CD4-positive, CD25-positive, alpha-beta regulatory T cell (primary cell): ENCODE measurements at regions not wholly inside any gene's neighbourhood (a gene's known extent, or its start where the extent isn't known, plus 50 kb on each side); places are given as distances from the start of the nearest gene placed in this dataset.
A peak's percentile ranks its signal among the peaks of the same experiment; 100 is the strongest.
"Not testable (repeated sequence)": the region's sequence is repeated elsewhere in the genome, so short reads cannot be mapped to it uniquely, and the experiment has no call there.

Experiments
- ATAC-seq, 2 donors: fragments of 150-1000 bp; cut with Tn5 transposase; one replicate each; pipeline ENCODE4 v1.10.0; 2021; ENCODE audit warnings: low read depth in 2 of 2, moderate number of reproducible peaks in 2 of 2, moderate library complexity in 1 of 2
- DNase-seq, 3 donors: peaks; one replicate each; pipeline versions ENCODE4 v3.0.0 to v3.0.0-alpha.2; 2012 to 2022; ENCODE audit warnings: mixed read lengths in 1 of 3
- H3K27ac ChIP-seq: one replicate; pipeline ENCODE4 v1.7.0; 2013; ENCODE audit warnings: mild to moderate bottlenecking, low read length; ENCODE audit not compliant: insufficient read depth, poor library complexity, severe bottlenecking
- H3K27me3 ChIP-seq: one replicate; pipeline ENCODE4 v1.7.0; 2013; ENCODE audit warnings: low read length; ENCODE audit not compliant: control insufficient read depth, insufficient read depth
- H3K36me3 ChIP-seq: one replicate; pipeline ENCODE4 v1.7.0; 2013; ENCODE audit warnings: mild to moderate bottlenecking, low read length, moderate library complexity; ENCODE audit not compliant: control insufficient read depth, insufficient read depth
- H3K4me1 ChIP-seq: 2 replicates; pipeline ENCODE4 v1.7.0; 2013; ENCODE audit warnings: mild to moderate bottlenecking, low read length; ENCODE audit not compliant: insufficient read depth, control insufficient read depth, poor library complexity, severe bottlenecking
- H3K4me3 ChIP-seq: one replicate; pipeline ENCODE4 v1.7.0; 2013; ENCODE audit warnings: low read depth, mild to moderate bottlenecking, low read length, moderate library complexity
- H3K9me3 ChIP-seq, 2 experiments: 1 replicate in 1 of 2; 2 replicates in 1 of 2; pipeline ENCODE4 v1.7.0; 2013; ENCODE audit warnings: low read length in 2 of 2, mild to moderate bottlenecking in 1 of 2, moderate library complexity in 1 of 2; ENCODE audit not compliant: control insufficient read depth in 2 of 2
- H3K27ac Mint-ChIP-seq, 3 donors: one replicate each; pipeline ENCODE4 v1.8.0; 2020 to 2022; ENCODE audit warnings: mild to moderate bottlenecking in 3 of 3, mixed read lengths in 3 of 3, moderate library complexity in 2 of 3
- H3K27me3 Mint-ChIP-seq: one replicate; pipeline ENCODE4 v1.8.0; 2022; ENCODE audit warnings: mild to moderate bottlenecking, mixed read lengths
- H3K36me3 Mint-ChIP-seq: one replicate; pipeline ENCODE4 v1.8.0; 2020; ENCODE audit warnings: mixed read lengths
- H3K4me1 Mint-ChIP-seq, 4 donors: one replicate each; pipeline ENCODE4 v1.8.0; 2020 to 2022; ENCODE audit warnings: mixed read lengths in 4 of 4, mild to moderate bottlenecking in 1 of 4
- H3K4me3 Mint-ChIP-seq, 4 donors: one replicate each; pipeline ENCODE4 v1.8.0; 2020 to 2022; ENCODE audit warnings: mild to moderate bottlenecking in 4 of 4, mixed read lengths in 4 of 4, moderate library complexity in 3 of 4
- H3K9me3 Mint-ChIP-seq, 7 donors: one replicate each; pipeline ENCODE4 v1.8.0; 2020 to 2022; ENCODE audit warnings: mixed read lengths in 7 of 7, mild to moderate bottlenecking in 3 of 7, moderate library complexity in 2 of 7

- H3K4me1 Mint-ChIP-seq = not testable (repeated sequence)
These were observed 127.1 kb upstream of the FERD3L start for GRCh38 chr7:19272329-19272728.

GRCh38 chr7:19269301-19269700 lies 124.1 kb upstream of the FERD3L start:
- ATAC-seq (no peak), DNase-seq (no peak)
- Histone ChIP-seq H3K4me3 (no peak overlapping the region), H3K9me3 (no peaks in the 10 kb centered on the region), H3K4me1 (no peaks in the 10 kb centered on the region), H3K36me3 (no peaks in the 10 kb centered on the region), H3K27me3 (no peaks in the 10 kb centered on the region), H3K27ac (no peak overlapping the region)
- H3K27ac Mint-ChIP-seq = no peak overlapping the region
- H3K36me3 Mint-ChIP-seq = no peaks in the 10 kb centered on the region
- H3K4me3 Mint-ChIP-seq = no peak overlapping the region
- no peaks in the 10 kb centered on the region for H3K4me1 Mint-ChIP-seq
- H3K9me3 Mint-ChIP-seq = peaks cover 0 to 9% (median 4%) of the 10 kb centered on the region in 7 donors
- H3K27me3 Mint-ChIP-seq = no peaks in the 10 kb centered on the region

More at GRCh38 chr7:19272329-19272728, 127.1 kb upstream of the FERD3L start:
- not testable (repeated sequence) for DNase-seq, H3K27ac ChIP-seq, ATAC-seq, H3K4me1 ChIP-seq, H3K9me3 Mint-ChIP-seq, H3K36me3 Mint-ChIP-seq, H3K9me3 ChIP-seq, H3K4me3 ChIP-seq, H3K27ac Mint-ChIP-seq, H3K4me3 Mint-ChIP-seq, H3K27me3 Mint-ChIP-seq, H3K27me3 ChIP-seq, H3K36me3 ChIP-seq

GRCh38 chr7:19268737-19269136 lies 123.5 kb upstream of the FERD3L start:
- DNase-seq = no peak
- H3K27ac Mint-ChIP-seq = no peak overlapping the region
- Histone ChIP-seq H3K4me1 (no peaks in the 10 kb centered on the region), H3K27ac (no peak overlapping the region), H3K4me3 (no peak overlapping the region), H3K27me3 (no peaks in the 10 kb centered on the region), H3K9me3 (no peaks in the 10 kb centered on the region), H3K36me3 (no peaks in the 10 kb centered on the region)
- H3K4me3 Mint-ChIP-seq = no peak overlapping the region
- ATAC-seq = no peak
- H3K4me1 Mint-ChIP-seq = no peaks in the 10 kb centered on the region
- H3K9me3 Mint-ChIP-seq = peaks cover 0 to 9% (median 4%) of the 10 kb centered on the region in 7 donors
- no peaks in the 10 kb centered on the region for H3K36me3 Mint-ChIP-seq
- no peaks in the 10 kb centered on the region for H3K27me3 Mint-ChIP-seq

GRCh38 chr7:19262826-19263225 lies 117.6 kb upstream of the FERD3L start:
- H3K27me3 ChIP-seq = no peaks in the 10 kb centered on the region
- no peaks in the 10 kb centered on the region for H3K36me3 ChIP-seq
- Mint-ChIP-seq H3K27me3 (no peaks in the 10 kb centered on the region), H3K36me3 (no peaks in the 10 kb centered on the region), H3K4me1 (no peaks in the 10 kb centered on the region), H3K4me3 (no peak overlapping the region), H3K27ac (no peak overlapping the region), H3K9me3 (peaks cover 0 to 11% (median 1%) of the 10 kb centered on the region in 7 donors)
- ATAC-seq (no peak), DNase-seq (no peak)
- H3K9me3 ChIP-seq = no peaks in the 10 kb centered on the region
- no peak overlapping the region for H3K4me3 ChIP-seq
- no peaks in the 10 kb centered on the region for H3K4me1 ChIP-seq
- H3K27ac ChIP-seq = no peak overlapping the region

GRCh38 chr7:19249281-19249680 lies 104.1 kb upstream of the FERD3L start:
- Mint-ChIP-seq H3K36me3 (no peaks in the 10 kb centered on the region), H3K4me1 (no peaks in the 10 kb centered on the region), H3K27ac (no peak overlapping the region), H3K9me3 (peaks cover 0 to 12% (median 4%) of the 10 kb centered on the region in 7 donors), H3K4me3 (no peak overlapping the region), H3K27me3 (peaks cover 6% of the 10 kb centered on the region)
- ATAC-seq (no peak), DNase-seq (no peak)
- Histone ChIP-seq H3K27ac (no peak overlapping the region), H3K4me1 (no peaks in the 10 kb centered on the region), H3K36me3 (no peaks in the 10 kb centered on the region), H3K4me3 (no peak overlapping the region), H3K9me3 (no peaks in the 10 kb centered on the region), H3K27me3 (no peaks in the 10 kb centered on the region)

GRCh38 chr7:19248681-19249080 lies 103.5 kb upstream of the FERD3L start:
- ATAC-seq = no peak
- H3K36me3 ChIP-seq = no peaks in the 10 kb centered on the region
- no peaks in the 10 kb centered on the region for H3K9me3 ChIP-seq
- no peaks in the 10 kb centered on the region for H3K27me3 ChIP-seq
- Mint-ChIP-seq H3K9me3 (peaks cover 0 to 8% (median 4%) of the 10 kb centered on the region in 7 donors), H3K27me3 (peaks cover 6% of the 10 kb centered on the region), H3K4me1 (no peaks in the 10 kb centered on the region), H3K4me3 (no peak overlapping the region), H3K27ac (no peak overlapping the region), H3K36me3 (no peaks in the 10 kb centered on the region)
- H3K4me3 ChIP-seq = no peak overlapping the region
- no peaks in the 10 kb centered on the region for H3K4me1 ChIP-seq
- no peak overlapping the region for H3K27ac ChIP-seq
- DNase-seq = no peak

GRCh38 chr7:19248115-19248514 lies 102.9 kb upstream of the FERD3L start:
- peaks cover under 1% of the 10 kb centered on the region for H3K27me3 Mint-ChIP-seq
- no peak overlapping the region for H3K4me3 ChIP-seq
- no peak overlapping the region for H3K27ac ChIP-seq
- no peaks in the 10 kb centered on the region for H3K36me3 Mint-ChIP-seq
- peaks cover 0 to 13% (median 4%) of the 10 kb centered on the region in 7 donors for H3K9me3 Mint-ChIP-seq
- H3K4me1 ChIP-seq = no peaks in the 10 kb centered on the region
- no peaks in the 10 kb centered on the region for H3K27me3 ChIP-seq
- H3K9me3 ChIP-seq = no peaks in the 10 kb centered on the region
- ATAC-seq = no peak
- H3K36me3 ChIP-seq = no peaks in the 10 kb centered on the region
- no peak for DNase-seq
- H3K27ac Mint-ChIP-seq = no peak overlapping the region
- no peak overlapping the region for H3K4me3 Mint-ChIP-seq
- H3K4me1 Mint-ChIP-seq = peaks cover 0 to 2% (median 0%) of the 10 kb centered on the region in 4 donors

GRCh38 chr7:19247017-19247416 lies 101.8 kb upstream of the FERD3L start:
- Mint-ChIP-seq H3K27me3 (no peaks in the 10 kb centered on the region), H3K9me3 (peaks cover 1 to 17% (median 7%) of the 10 kb centered on the region in 7 donors), H3K27ac (no peak overlapping the region), H3K4me3 (peak overlapping the region in 1 of 4 donors; percentile 27), H3K4me1 (peaks cover 0 to 6% (median 0%) of the 10 kb centered on the region in 4 donors), H3K36me3 (no peaks in the 10 kb centered on the region)
- ATAC-seq = no peak
- DNase-seq = no peak
- Histone ChIP-seq H3K4me1 (no peaks in the 10 kb centered on the region), H3K36me3 (no peaks in the 10 kb centered on the region), H3K4me3 (no peak overlapping the region), H3K9me3 (peaks cover 0 to 8% of the 10 kb centered on the region in 2 experiments), H3K27ac (no peak overlapping the region), H3K27me3 (no peaks in the 10 kb centered on the region)
